Kidney (tissue), 13 donors: ENCODE measurements at regions not wholly inside any gene's neighbourhood (a gene's known extent, or its start where the extent isn't known, plus 50 kb on each side); places are given as distances from the start of the nearest gene placed in this dataset.

ENCODE experiments used
- DNase-seq, 5 donors: peaks; one replicate each; pipeline ENCODE4 v3.0.0-alpha.2; 2013 to 2020
- FAIRE-seq: peaks from 2 replicates; lab custom pipeline; 2012; peaks lifted over from hg19 to GRCh38; lab: Jason Lieb, UNC
- H3K27ac ChIP-seq, 2 donors: one replicate each; pipeline ENCODE4 v1.7.0; 2013; ENCODE audit warnings: low read depth in 2 of 2, low read length in 2 of 2, inconsistent platforms in 1 of 2
- H3K27me3 ChIP-seq: one replicate; pipeline ENCODE4 v1.7.1; 2013; ENCODE audit warnings: low read length, inconsistent platforms; ENCODE audit not compliant: control insufficient read depth, insufficient read depth
- H3K36me3 ChIP-seq, 3 donors: one replicate each; pipeline versions ENCODE4 v1.7.0 to v1.7.1; 2013; ENCODE audit warnings: low read length in 3 of 3, control low read depth in 1 of 3, inconsistent platforms in 1 of 3; ENCODE audit not compliant: insufficient read depth in 3 of 3, control insufficient read depth in 2 of 3
- H3K4me1 ChIP-seq, 3 donors: one replicate each; pipeline versions ENCODE4 v1.7.0 to v1.7.1; 2013; ENCODE audit warnings: low read length in 3 of 3, inconsistent platforms in 1 of 3, low read depth in 1 of 3; ENCODE audit not compliant: control insufficient read depth in 2 of 3, insufficient read depth in 2 of 3
- H3K4me3 ChIP-seq, 3 donors: one replicate each; pipeline versions ENCODE4 v1.7.0 to v1.8.1; 2013; ENCODE audit warnings: low read length in 3 of 3, control low read depth in 1 of 3, inconsistent platforms in 1 of 3
- H3K9ac ChIP-seq, 3 donors: one replicate each; pipeline versions ENCODE4 v1.7.0 to v1.7.1; 2013; ENCODE audit warnings: low read length in 3 of 3, control low read depth in 1 of 3, inconsistent platforms in 1 of 3
- H3K9me3 ChIP-seq, 3 donors: one replicate each; pipeline versions ENCODE4 v1.7.0 to v1.7.1; 2013; ENCODE audit warnings: low read length in 3 of 3, control low read depth in 1 of 3, inconsistent platforms in 1 of 3; ENCODE audit not compliant: control insufficient read depth in 2 of 3, insufficient read depth in 1 of 3
- intact Hi-C: fragments of 100-400 bp; cut with DNase I; formaldehyde crosslinking; loops from one replicate; pipeline ENCODE4 v1.11.1; 2022
- TF ChIP-seq, protein P1 (sequence below): IDR thresholded peaks from 3 replicates; pipeline ENCODE4 v1.5.1; 2012; ENCODE audit warnings: mild to moderate bottlenecking, moderate library complexity, borderline replicate concordance; ENCODE audit not compliant: insufficient read depth; ENCODE audit errors: extremely low read depth
- donor health status: control.
- donor health status: control.
- donor health status: control.
- donor health status: control.
- donor health status: control.
- donor health status: DM: yes; HTN: yes; CAD: no.
- donor health status: Normal renal cell carcinoma (clear cell type).

GRCh38 chr11:36868380-36868779 lies 270.3 kb upstream of the RAG2 start:
- Histone ChIP-seq H3K4me1 (no peaks in the 10 kb centered on the region), H3K27ac (no peak overlapping the region), H3K27me3 (no peaks in the 10 kb centered on the region), H3K9me3 (no peaks in the 10 kb centered on the region), H3K4me3 (no peak overlapping the region), H3K36me3 (no peaks in the 10 kb centered on the region), H3K9ac (no peak overlapping the region)
- intact Hi-C loops = no loop called here
- no peak for DNase-seq
- TF ChIP-seq, protein P1, sequence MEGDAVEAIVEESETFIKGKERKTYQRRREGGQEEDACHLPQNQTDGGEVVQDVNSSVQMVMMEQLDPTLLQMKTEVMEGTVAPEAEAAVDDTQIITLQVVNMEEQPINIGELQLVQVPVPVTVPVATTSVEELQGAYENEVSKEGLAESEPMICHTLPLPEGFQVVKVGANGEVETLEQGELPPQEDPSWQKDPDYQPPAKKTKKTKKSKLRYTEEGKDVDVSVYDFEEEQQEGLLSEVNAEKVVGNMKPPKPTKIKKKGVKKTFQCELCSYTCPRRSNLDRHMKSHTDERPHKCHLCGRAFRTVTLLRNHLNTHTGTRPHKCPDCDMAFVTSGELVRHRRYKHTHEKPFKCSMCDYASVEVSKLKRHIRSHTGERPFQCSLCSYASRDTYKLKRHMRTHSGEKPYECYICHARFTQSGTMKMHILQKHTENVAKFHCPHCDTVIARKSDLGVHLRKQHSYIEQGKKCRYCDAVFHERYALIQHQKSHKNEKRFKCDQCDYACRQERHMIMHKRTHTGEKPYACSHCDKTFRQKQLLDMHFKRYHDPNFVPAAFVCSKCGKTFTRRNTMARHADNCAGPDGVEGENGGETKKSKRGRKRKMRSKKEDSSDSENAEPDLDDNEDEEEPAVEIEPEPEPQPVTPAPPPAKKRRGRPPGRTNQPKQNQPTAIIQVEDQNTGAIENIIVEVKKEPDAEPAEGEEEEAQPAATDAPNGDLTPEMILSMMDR = no peak
- FAIRE-seq = no peak

GRCh38 chr11:36865846-36866245 lies 267.8 kb upstream of the RAG2 start:
- no peaks in the 10 kb centered on the region for H3K36me3 ChIP-seq
- no peaks in the 10 kb centered on the region for H3K9me3 ChIP-seq
- DNase-seq = peak in 2 of 5 donors; percentile 30 to 76
- H3K4me1 ChIP-seq = no peaks in the 10 kb centered on the region
- H3K27ac ChIP-seq = no peak overlapping the region
- H3K27me3 ChIP-seq = no peaks in the 10 kb centered on the region
- H3K9ac ChIP-seq = no peak overlapping the region
- intact Hi-C loops = no loop called here
- no peak for FAIRE-seq
- no peak overlapping the region for H3K4me3 ChIP-seq
- TF ChIP-seq, protein P1 = no peak

DNA sequence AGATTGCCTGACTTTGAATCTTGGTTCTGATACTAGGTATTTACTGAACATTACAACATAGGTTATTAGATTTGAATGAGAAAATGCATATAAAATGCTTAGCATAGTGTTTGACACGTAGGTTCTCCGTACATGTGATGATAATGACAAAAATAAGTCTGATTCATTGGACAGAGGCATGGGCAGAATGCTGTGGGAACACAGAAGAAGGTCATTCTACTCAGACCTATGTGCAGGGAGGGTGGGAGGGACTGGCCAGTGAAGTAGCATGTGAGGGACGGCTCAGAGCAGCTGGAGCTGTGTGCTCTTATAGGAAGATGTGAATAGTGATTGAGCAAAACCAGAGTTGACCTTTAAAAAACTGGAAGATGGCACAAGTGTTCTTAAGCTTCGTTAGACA lies 256.8 kb upstream of the RAG2 start:
- FAIRE-seq (no peak), DNase-seq (no peak)
- H3K27ac ChIP-seq = no peak overlapping the region
- H3K4me3 ChIP-seq = no peak overlapping the region
- H3K4me1 ChIP-seq = no peaks in the 10 kb centered on the region
- H3K9me3 ChIP-seq = no peaks in the 10 kb centered on the region
- no peaks in the 10 kb centered on the region for H3K36me3 ChIP-seq
- intact Hi-C loops = no loop called here
- TF ChIP-seq, protein P1 = no peak
- no peak overlapping the region for H3K9ac ChIP-seq
- H3K27me3 ChIP-seq = no peaks in the 10 kb centered on the region

DNA sequence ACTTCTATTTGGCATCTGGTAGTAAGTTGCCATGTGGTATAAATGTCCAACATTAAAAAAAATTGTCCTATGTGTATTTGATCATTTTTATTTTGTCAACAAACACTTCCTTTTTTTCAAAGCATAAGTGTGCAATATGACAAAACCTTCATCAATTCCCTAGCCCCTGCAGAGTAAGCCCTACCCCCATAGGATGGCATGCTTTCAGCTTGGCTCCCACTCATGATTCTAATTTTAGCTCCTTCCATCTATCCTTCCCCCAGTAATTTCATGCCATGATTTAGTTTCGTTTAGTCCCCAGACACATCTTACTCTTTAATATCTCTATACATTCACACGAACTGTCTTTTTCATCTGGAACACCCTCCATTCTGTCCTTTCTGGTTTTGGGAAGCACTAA lies 250.6 kb upstream of the RAG2 start:
- no peaks in the 10 kb centered on the region for H3K9me3 ChIP-seq
- no peak overlapping the region for H3K27ac ChIP-seq
- no peaks in the 10 kb centered on the region for H3K36me3 ChIP-seq
- H3K27me3 ChIP-seq = no peaks in the 10 kb centered on the region
- TF ChIP-seq, protein P1 = no peak
- no peak overlapping the region for H3K4me3 ChIP-seq
- H3K4me1 ChIP-seq = no peaks in the 10 kb centered on the region
- FAIRE-seq = no peak
- H3K9ac ChIP-seq = no peak overlapping the region
- intact Hi-C loops = no loop called here
- DNase-seq = no peak
